ENCODE measurements at regions not wholly inside any gene's neighbourhood (a gene's known extent, or its start where the extent isn't known, plus 50 kb on each side); places are given as distances from the start of the nearest gene placed in this dataset.

DNA sequence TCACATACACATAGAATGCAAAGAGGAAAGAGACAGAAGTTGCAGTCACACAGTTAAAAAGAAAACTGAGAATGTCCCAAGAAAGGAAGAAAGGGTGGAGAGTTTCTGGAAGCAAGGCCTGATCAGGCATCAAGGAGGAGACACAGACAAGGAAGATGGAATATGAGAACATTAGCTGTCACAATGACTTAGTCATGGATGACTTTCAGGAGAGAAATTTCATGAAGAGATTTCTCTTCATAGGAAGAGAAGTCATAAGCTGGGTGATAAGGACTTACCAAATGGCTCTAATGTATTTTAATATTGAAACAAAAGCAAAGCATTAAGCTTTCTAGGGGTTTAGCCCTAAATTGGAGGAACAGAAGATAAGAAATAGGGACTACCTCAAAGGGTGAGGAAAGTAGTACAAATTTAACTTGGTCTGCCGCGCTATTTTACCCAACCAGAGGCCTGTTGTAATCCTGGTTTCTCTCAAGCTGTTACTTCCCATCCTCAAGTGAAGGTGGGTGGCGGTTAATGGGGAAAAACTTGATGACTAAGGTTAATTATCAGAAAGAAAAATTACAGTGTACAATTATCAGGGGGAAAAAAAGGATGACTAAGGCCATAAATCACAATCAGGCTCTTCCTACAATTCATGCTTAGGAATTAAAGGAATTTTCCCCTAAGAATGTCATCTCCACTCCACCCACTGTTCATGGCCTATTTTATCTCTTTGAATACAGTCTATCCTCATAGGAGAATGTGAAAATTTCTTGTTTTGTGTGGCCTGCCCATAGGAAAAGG is 93.9 kb upstream of the ADGRL2 start:
- TF ChIP-seq, protein P1, sequence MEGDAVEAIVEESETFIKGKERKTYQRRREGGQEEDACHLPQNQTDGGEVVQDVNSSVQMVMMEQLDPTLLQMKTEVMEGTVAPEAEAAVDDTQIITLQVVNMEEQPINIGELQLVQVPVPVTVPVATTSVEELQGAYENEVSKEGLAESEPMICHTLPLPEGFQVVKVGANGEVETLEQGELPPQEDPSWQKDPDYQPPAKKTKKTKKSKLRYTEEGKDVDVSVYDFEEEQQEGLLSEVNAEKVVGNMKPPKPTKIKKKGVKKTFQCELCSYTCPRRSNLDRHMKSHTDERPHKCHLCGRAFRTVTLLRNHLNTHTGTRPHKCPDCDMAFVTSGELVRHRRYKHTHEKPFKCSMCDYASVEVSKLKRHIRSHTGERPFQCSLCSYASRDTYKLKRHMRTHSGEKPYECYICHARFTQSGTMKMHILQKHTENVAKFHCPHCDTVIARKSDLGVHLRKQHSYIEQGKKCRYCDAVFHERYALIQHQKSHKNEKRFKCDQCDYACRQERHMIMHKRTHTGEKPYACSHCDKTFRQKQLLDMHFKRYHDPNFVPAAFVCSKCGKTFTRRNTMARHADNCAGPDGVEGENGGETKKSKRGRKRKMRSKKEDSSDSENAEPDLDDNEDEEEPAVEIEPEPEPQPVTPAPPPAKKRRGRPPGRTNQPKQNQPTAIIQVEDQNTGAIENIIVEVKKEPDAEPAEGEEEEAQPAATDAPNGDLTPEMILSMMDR (IDR thresholded peaks at IDR 0.05; ENCODE audit: poor library complexity, severe bottlenecking): no peak
- TF ChIP-seq TAF1 (IDR thresholded peaks at IDR 0.05; ENCODE audit: low read depth) (no peak), EZH2 (IDR thresholded peaks at IDR 0.05; ENCODE audit: borderline replicate concordance, insufficient read depth, low read length, poor library complexity, severe bottlenecking) (no peak), EP300 (conservative IDR thresholded peaks at IDR 0.05; ENCODE audit: poor library complexity, severe bottlenecking) (no peak), POLR2AphosphoS5 (IDR thresholded peaks at IDR 0.05) (no peak), MXI1 (conservative IDR thresholded peaks at IDR 0.05; ENCODE audit: poor library complexity, severe bottlenecking) (no peak)
- TF ChIP-seq, protein P2, sequence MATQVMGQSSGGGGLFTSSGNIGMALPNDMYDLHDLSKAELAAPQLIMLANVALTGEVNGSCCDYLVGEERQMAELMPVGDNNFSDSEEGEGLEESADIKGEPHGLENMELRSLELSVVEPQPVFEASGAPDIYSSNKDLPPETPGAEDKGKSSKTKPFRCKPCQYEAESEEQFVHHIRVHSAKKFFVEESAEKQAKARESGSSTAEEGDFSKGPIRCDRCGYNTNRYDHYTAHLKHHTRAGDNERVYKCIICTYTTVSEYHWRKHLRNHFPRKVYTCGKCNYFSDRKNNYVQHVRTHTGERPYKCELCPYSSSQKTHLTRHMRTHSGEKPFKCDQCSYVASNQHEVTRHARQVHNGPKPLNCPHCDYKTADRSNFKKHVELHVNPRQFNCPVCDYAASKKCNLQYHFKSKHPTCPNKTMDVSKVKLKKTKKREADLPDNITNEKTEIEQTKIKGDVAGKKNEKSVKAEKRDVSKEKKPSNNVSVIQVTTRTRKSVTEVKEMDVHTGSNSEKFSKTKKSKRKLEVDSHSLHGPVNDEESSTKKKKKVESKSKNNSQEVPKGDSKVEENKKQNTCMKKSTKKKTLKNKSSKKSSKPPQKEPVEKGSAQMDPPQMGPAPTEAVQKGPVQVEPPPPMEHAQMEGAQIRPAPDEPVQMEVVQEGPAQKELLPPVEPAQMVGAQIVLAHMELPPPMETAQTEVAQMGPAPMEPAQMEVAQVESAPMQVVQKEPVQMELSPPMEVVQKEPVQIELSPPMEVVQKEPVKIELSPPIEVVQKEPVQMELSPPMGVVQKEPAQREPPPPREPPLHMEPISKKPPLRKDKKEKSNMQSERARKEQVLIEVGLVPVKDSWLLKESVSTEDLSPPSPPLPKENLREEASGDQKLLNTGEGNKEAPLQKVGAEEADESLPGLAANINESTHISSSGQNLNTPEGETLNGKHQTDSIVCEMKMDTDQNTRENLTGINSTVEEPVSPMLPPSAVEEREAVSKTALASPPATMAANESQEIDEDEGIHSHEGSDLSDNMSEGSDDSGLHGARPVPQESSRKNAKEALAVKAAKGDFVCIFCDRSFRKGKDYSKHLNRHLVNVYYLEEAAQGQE (IDR thresholded peaks at IDR 0.05; ENCODE audit: borderline replicate concordance): no peak

All from neural cell (in vitro differentiated cells).